ENCODE measurements at regions not wholly inside any gene's neighbourhood (a gene's known extent, or its start where the extent isn't known, plus 50 kb on each side); places are given as distances from the start of the nearest gene placed in this dataset.

GRCh38 chr2:52141076-52141475, 1109.1 kb upstream of the NRXN1 start:
- TF ChIP-seq CTCF (IDR thresholded peaks at IDR 0.05) (no peak), POLR2A (IDR thresholded peaks at IDR 0.05) (no peak)
